CD4-positive, alpha-beta T cell treated with Interleukin-17A for 1 hour (primary cell): ENCODE measurements at regions not wholly inside any gene's neighbourhood (a gene's known extent, or its start where the extent isn't known, plus 50 kb on each side); places are given as distances from the start of the nearest gene placed in this dataset.

Source experiments
- DNase-seq: peaks from one replicate; pipeline ENCODE4 v3.0.0-alpha.2; 2020

DNA sequence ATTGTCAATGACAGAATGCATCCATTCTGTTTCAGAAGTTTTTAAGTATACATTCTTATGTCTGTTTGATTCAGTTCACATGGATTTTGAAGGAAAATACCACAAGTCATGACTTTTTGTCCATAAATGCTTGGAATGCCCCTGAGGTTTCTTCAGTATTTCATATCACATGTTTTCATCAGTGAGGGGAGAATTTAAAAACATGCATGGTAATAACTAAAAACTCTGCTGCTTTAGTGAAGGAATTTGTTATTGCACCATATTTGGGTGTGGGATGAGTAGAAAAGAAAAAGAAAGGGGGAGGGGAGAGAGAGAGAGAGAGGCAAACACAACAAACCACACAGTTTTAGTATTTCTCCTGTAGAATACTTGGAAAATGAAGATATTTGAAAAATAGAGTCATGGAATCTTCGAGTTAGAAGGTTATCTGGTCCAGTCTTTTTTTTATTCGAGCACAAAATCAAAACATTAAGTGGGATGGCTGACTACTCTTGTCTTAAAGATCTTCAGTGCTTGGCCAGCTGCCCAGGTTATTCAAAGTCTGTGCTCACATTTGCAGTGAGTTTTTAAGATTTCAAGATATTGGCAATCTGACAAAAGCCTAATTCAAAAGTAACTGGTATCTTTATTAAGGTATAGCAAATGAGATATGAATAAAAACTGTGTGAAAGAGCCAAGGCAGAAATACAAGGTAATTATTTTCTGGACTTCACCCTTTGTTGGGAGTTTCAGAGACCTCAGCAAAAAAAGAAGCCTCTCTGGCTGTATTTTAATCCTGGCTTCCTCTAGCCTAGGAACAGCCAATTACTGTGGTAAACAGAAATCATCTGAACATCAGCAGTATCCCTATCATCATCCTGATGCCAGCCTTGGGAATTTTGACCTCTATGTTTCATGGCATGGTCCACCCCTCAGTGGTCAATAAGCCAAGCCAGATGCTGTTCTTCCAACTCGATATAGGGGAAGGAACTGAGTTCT is 687.9 kb upstream of the CITED2 start:
- no peak for DNase-seq

DNA sequence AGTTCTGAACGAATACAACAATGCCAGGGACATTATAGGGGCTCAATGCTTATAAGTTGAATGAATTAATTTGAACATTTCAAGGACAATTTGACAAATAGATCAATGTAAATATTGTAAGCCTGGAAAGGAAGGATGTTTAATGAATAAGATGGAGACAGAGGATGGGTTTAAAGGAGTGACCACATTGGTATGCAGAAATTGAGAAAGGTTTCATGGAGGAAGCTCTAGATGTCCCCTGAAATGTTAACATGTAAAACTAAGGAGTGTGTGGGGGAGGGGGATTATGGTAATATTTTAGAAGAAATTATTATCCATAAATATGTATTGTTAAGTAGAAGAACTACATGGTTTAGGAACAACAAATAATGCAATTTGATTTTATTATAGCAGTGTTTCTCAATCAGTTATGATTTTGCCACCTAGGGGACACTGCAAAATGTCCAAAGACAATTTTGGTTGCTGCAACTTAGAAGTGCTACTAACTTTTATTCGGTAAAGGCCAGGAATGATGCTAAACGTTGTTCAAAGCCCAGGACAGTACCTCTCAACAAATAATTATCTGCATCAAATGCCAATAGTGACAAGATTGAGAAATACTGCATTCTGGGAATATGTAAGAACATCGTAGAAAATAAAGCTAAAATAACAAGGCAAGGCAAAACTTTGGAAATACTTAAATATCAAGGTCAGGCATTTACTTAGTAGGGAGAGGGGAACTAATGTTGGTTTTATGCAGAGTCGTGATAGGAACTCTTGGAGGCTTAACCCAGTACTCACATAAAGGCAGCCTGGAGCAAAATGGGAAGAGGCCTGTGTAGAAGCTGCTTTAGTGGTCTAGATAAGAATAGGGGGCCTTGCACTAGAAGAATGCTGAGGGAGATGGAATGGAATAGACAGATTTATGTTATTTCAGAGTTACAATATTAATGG is 686.9 kb upstream of the CITED2 start:
- DNase-seq: no peak

GRCh38 chr6:140059947-140060346 is 685.5 kb upstream of the CITED2 start:
- DNase-seq: no peak

- no peak for DNase-seq
Observed at GRCh38 chr6:140058863-140059262, 684.4 kb upstream of the CITED2 start.

DNA sequence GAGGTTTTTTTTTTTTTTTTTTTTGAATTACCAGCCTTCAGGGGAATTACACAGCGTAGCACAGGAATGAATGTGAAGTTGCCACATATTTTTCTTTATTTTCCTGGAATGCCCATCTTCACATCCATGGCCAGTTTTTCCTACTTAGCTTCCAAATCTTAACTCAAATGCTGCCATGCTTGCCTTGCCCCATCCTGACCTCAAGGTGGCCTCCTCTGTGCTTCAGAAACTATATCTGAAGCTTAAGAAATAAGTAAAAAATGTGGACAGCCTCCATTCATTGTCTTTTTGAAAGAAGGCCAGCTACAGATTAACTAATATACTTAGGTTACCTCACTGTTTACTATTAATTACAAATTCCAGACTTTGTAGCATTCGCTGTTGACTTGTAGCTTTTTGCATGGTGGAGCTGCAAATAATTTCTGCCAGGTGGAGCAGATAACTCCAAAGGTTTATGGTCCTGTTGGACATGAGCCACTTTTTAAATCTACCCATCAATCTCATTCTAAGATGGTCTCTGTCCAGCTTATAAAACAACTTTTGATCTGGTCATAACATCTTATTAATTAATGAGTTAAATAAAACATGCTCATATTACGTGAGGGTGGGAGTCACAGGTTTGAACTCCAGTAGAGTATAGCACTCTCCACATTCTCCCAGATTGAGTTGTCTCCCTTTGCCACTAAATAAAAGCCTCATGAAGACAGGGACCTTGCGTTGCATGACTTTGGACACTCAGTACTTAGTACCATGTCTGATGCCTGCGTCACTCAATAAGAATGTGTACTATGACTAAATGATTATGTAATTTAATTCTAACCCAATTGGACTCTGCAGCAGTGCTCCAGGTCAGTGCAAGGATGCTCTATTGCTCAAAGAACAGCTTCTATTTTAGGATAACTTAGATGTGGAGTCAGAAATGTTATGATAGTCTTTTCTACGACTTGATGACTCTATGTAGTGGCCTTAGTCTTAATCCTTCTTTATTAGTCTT is 678.6 kb upstream of the CITED2 start:
- no peak for DNase-seq

DNA sequence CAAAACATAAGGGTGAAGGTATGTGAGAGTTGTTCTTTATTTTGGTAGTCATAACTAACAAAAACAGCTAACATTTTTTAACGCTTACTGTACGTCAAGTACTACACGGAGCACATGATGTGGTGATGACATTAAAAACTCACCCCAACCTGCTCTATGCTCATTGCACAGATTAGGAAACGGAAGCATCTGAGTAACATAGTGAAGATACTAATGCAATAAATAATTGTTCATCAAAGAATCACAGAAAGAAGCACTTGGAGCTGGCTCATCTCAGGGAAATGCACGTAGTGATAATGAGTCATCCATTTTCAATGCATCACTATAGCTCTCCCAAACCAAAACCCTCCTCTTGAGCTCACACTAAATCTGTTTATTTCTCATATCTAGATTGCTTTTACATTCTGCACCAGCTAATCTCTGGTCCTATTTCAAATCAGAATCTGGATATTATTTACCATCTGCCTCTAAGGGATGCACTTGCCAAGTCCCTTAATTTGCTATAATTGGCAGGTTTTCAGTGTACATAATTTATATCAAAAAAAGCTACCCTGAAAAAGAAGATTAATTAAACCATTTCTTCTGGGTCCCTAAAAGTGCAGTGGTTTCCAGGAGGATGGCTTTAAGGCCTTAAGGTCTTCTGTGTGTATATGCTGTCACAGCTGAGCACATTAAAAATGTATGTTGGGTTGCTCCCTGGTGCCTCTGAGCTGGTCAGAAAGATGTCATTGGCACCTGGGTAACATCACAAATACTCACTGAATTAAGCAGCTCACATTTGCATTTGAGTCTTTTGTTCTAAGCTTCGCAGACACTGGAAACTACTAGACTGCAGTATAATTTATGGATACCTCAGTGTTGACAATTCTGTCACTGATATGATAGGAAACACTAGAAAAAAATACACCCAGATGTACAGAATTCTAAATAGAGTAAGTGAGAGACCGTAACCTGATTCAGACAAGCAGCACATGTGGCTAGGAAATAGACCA is 677.4 kb upstream of the CITED2 start:
- no peak for DNase-seq

GRCh38 chr6:140050101-140050995 is 675.9 kb upstream of the CITED2 start:
- no peak for DNase-seq

- no peak for DNase-seq
Observed at GRCh38 chr6:140049251-140049650, 674.8 kb upstream of the CITED2 start.

DNA sequence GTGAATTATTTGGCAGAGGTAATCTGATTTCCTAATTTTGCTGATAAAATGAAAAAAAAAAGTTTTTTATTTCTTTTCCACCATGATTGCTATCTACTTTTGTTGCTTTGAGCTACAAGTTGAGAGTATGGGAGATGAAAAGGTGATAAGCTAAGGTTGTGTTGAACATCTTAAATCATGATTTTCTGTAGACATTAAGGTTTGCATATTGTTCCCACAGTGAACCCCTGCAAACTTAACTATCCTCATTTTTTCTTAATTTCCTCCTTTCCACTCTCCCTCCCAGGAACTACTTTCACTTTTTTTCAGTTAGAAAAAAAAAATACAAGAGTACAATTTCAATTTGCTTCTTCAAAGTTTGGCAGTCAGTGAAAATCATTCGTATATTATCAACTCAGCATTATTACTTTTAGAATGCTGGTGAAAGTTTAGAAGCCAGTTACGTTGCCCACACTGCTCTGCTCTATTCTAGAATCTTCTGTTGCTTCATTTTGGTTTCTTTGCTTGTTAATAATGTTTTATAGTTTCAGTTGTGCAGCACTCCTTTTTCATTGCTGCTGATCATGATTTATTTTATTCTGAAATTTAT is 673.8 kb upstream of the CITED2 start:
- DNase-seq: no peak

DNA sequence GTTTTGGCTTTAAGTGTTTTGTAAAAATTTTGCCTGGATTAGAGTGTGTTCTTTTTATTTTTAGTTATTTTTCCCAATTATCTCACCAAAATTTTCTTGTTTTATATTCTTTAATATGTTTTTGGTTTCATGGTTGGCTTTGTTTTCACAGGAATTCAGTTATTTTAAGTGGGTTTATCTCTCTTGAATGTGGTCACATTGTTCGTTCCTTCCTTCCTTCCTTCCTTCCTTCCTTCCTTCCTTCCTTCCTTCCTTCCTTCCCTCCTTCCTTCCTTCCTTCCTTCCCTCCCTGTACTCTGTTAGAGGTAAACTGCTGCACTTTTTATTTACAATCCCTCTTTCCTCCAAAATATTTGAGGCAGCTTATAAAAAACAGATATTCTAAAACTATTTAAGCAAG is 672.9 kb upstream of the CITED2 start:
- DNase-seq: no peak

DNA sequence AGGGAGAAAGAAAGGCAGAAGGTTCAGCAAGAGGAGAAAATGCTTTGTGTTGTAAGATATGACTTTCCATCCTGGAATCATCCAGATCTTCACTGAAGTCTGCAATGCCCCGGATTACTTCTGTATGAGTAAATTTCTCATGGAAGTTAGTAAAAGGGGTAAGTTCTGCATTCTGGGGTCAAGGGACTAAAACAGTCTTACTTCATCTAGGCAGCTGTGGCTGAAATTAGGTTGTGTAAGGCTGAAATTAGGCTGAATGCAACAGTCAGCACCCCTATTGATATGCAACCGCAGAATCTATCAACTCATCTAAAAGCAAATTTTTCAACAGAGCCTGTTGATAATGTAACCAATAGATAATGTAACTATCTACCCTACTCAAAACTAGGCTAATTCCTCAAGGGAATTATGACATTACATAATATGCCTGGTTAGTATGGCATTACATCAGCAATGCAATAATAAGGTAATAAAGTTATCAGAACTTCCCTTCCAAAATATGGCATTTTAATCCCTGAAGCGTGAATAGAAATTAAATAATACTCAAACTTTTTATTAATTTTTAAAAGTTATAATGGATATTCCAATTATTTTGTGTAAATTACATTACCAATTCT is 671.7 kb upstream of the CITED2 start:
- DNase-seq: no peak

- DNase-seq: no peak
Observed at GRCh38 chr6:140045116-140045515, 670.7 kb upstream of the CITED2 start.

DNA sequence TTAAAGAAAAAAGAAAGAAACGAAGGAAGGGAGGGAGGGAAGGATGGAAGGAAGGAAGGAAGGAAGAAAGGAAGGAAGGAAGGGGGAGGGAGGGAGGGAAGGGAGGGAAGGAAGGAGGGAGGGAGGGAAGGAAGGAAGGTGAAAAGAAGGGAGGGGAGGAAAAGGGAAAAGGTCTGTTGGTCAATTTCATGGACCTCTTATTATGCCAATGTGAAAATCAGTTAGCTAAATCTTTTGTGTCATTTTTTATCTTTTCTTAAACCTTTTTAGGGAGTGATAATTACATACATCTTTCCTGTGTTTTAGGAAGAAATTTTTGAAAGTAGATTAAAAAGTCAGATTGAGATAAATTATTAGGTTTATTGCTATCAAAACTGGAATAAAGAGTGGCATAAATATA is 670.2 kb upstream of the CITED2 start:
- no peak for DNase-seq

- DNase-seq: no peak
Observed at GRCh38 chr6:140043762-140044378, 669.4 kb upstream of the CITED2 start.

DNA sequence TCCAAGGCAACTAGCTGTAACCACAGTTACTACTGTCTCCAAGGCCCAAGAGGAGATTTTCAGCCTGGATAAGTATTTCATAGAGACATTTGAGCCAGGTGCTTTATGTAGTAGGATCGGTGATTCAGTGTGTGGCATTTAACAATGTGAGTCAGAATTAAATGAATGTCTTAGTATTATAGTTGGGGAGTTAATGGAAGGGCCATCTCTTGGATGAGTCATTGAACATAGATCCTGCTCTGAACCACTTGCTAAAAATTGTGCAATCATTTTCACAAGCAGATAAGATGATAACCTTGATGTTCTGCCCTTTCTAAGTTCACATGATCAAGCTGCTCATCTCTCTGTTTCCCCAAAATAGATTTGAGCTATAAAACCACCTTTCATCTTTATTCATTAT is 668.9 kb upstream of the CITED2 start:
- DNase-seq: no peak

GRCh38 chr6:140041571-140042332 is 667.3 kb upstream of the CITED2 start:
- no peak for DNase-seq

DNA sequence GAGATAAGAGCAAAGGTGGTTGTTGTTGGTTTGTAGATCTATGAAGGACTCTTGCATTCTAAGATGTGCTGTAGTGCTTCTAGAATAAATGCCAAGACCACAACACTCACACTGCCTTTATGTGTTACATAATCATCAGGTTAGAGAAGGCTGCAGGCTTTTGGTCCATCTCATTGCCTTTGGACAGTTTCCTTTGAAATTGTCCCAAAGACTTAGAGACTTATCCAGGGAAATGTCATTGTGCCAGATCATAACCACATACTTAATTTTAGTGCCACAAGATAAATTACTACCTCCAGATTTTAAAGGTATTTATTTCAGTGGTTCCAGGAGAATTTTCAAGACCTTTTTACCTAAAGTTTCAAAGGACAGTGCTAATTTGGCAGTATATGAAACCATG is 666.6 kb upstream of the CITED2 start:
- DNase-seq: no peak

- no peak for DNase-seq
Observed at GRCh38 chr6:140040396-140040795, 665.9 kb upstream of the CITED2 start.
